ENCODE measurements at regions not wholly inside any gene's neighbourhood (a gene's known extent, or its start where the extent isn't known, plus 50 kb on each side); places are given as distances from the start of the nearest gene placed in this dataset.

DNA sequence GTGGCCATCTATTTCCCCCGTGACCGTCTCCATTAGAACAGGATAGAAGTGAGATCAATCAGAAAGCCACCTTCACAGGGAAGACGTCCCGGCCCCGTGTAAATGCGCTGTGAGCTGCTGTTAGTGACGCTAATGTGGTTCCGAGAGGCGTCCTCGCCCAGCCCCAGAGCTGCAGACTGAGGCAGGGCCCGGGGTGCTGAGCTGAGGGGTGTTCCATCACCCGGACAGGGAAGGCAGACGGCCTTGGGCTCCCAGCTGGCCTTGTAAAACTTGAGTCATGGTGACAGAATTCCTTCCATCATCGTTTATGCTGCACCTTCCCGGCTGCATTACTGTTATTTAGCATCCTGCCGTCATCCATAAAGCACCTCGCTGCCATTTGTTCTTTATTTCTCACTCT is 195.3 kb upstream of the CTBP2 start:
- Mint-ChIP-seq H3K4me3 (no peak overlapping the region), H3K9me3 (peaks cover 2% of the 10 kb centered on the region in 2 donors), H3K27me3 (ENCODE audit: low read depth) (no peaks in the 10 kb centered on the region), H3K36me3 (ENCODE audit: insufficient read depth in 2 of 2) (no peaks in the 10 kb centered on the region), H3K27ac (no peak overlapping the region), H3K4me1 (ENCODE audit: low read depth) (no peaks in the 10 kb centered on the region)
- ATAC-seq (replicated peaks in 1 of 2) (no peak), DNase-seq (no peak)

DNA sequence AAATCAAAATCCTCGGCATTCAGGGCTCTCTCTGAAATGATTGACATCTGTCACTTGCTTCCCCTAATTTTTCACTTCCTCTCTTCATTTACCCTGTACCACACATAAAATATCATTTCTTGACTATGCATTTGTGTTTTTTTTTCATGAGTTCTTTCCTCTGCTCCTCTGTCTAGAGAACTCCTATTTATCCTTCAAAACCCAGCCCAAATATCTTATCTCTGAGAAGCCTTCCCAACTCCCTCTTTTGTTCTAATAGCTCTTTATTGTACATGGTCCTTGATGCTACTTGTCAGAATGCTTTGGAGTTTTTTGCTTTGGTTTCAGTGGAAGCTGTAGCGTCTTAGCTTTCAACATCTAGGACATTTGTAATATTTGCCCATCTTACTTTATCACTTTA is 190.2 kb upstream of the CTBP2 start:
- H3K4me3 Mint-ChIP-seq, result no peak overlapping the region
- H3K27ac Mint-ChIP-seq, result no peak overlapping the region
- no peak for DNase-seq
- no peaks in the 10 kb centered on the region for H3K4me1 Mint-ChIP-seq (ENCODE audit: low read depth)
- H3K36me3 Mint-ChIP-seq (ENCODE audit: insufficient read depth in 2 of 2), result no peaks in the 10 kb centered on the region
- no peak for ATAC-seq (replicated peaks in 1 of 2)
- peaks cover 0 to 2% of the 10 kb centered on the region in 2 donors for H3K9me3 Mint-ChIP-seq
- H3K27me3 Mint-ChIP-seq (ENCODE audit: low read depth), result no peaks in the 10 kb centered on the region

DNA sequence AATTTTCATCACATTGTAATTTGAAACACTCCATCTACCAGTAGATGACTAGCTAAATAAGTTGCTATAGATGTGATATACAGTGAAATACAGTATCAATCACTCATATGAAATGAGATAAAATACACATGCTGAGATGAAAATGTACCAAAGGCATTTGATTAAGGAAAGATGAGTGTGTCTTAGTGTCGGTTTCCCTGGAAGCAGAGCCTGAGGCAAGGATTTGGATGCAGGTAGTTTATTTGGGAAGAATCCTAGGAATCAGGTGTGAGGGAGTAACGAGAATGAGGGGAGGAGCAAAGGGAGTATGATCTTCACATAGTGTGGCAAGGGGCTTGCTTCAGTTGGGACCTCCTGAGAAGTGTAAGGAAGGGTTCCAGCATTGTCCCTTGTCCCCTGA is 188.2 kb upstream of the CTBP2 start:
- no peaks in the 10 kb centered on the region for H3K36me3 Mint-ChIP-seq (ENCODE audit: insufficient read depth in 2 of 2)
- DNase-seq (no peak), ATAC-seq (replicated peaks in 1 of 2) (no peak)
- H3K27me3 Mint-ChIP-seq (ENCODE audit: low read depth), result peaks cover 11% of the 10 kb centered on the region
- no peak overlapping the region for H3K27ac Mint-ChIP-seq
- H3K9me3 Mint-ChIP-seq, result no peaks in the 10 kb centered on the region
- no peak overlapping the region for H3K4me3 Mint-ChIP-seq
- no peaks in the 10 kb centered on the region for H3K4me1 Mint-ChIP-seq (ENCODE audit: low read depth)

DNA sequence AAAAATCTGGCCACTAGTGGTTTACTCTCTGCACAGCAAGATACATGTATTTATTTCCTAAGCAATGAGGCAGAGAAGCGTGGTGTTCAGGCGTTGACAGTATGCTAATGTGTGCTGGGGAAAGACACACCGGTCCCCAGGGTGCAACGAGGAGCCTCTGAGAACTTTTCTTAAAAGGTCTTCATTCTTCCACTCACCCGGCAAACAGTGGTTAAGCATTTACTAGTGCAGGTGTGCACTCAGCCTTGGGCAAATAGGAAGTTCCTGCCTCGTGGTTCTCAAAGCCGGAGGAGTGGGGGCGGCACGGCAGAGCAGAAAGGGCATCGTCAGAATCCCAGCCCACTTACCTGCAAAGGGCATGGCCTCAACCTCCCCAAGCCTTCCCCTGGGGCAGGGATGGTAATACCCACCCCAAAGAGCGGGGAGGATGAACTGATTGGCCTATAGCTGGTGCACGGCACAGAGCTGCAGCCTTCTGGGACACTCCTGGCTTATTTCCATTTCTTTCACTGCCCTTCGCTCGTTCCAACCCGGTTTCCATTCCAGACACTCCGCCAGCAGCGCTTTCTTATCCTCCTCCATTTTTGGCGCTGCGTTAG is 184.3 kb upstream of the CTBP2 start:
- no peaks in the 10 kb centered on the region for H3K4me1 Mint-ChIP-seq (ENCODE audit: low read depth)
- H3K27ac Mint-ChIP-seq, result no peak overlapping the region
- H3K27me3 Mint-ChIP-seq (ENCODE audit: low read depth), result peaks cover 11% of the 10 kb centered on the region
- H3K36me3 Mint-ChIP-seq (ENCODE audit: insufficient read depth in 2 of 2), result no peaks in the 10 kb centered on the region
- H3K4me3 Mint-ChIP-seq, result no peak overlapping the region
- ATAC-seq (replicated peaks in 1 of 2), result no peak
- no peak for DNase-seq
- H3K9me3 Mint-ChIP-seq, result no peaks in the 10 kb centered on the region

DNA sequence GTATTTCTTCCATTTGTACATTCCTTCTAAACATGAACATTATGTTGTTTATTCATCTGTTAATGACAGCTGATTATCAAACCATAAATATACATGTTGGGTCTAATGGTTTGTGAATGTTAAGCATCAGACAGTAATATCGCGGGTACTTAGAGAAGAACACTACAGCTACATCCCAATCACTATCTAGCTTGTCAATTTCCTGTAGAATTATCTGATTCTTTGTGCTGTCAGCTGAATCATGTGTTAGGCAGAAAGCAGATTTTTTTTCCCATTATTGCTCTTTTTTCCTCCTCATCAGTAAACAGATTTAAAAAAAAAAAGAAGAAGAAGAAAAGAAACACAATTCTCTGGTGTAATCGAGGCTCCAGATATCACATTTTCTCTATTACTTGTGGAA is 183.6 kb upstream of the CTBP2 start:
- no peak for DNase-seq
- Mint-ChIP-seq H3K27me3 (ENCODE audit: low read depth) (peaks cover 11% of the 10 kb centered on the region), H3K4me1 (ENCODE audit: low read depth) (no peaks in the 10 kb centered on the region), H3K4me3 (no peak overlapping the region), H3K9me3 (peaks cover 0 to 2% of the 10 kb centered on the region in 2 donors), H3K36me3 (ENCODE audit: insufficient read depth in 2 of 2) (no peaks in the 10 kb centered on the region), H3K27ac (no peak overlapping the region)
- ATAC-seq (replicated peaks in 1 of 2), result no peak

DNA sequence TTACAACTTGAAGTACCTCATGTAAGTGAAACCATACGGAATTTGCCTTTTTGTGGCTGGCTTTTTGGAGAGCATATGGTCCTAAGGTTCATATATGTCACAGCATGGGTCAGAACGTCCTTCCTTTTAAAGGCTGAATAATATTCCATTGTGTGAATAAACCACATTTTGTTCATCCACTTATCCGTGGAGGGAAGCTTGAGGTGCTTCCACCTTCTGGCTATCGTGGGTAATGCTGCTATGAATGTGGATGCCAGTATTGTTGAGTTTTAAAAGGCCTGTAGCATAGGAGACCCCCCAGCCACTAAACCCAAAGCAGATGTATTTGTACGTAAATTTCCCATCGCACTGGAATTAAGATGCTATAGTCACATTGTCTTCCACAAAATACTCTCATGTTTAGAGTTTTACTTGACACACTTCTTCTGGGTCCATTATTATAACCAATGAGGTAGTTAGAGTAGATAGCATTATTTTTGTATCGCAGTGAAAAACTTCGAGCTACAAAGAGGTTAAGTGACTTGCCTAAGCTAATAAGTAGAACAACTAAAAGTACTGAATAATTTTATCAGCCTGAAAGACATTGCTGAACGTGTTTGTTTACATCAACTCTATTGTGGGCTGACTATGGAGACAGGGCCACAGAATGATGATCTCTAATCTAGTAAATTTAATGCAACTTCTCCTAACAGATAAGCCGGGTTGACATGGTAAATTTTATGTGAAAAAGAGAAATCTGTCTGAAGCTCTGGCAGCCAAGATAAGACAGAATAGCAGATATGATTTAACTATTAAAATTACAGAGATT is 183.0 kb upstream of the CTBP2 start:
- Mint-ChIP-seq H3K27ac (no peak overlapping the region), H3K4me3 (no peak overlapping the region), H3K27me3 (ENCODE audit: low read depth) (peaks cover 11% of the 10 kb centered on the region), H3K36me3 (ENCODE audit: insufficient read depth in 2 of 2) (no peaks in the 10 kb centered on the region), H3K9me3 (peaks cover 0 to 2% of the 10 kb centered on the region in 2 donors), H3K4me1 (ENCODE audit: low read depth) (no peaks in the 10 kb centered on the region)
- DNase-seq (no peak), ATAC-seq (replicated peaks in 1 of 2) (no peak)

DNA sequence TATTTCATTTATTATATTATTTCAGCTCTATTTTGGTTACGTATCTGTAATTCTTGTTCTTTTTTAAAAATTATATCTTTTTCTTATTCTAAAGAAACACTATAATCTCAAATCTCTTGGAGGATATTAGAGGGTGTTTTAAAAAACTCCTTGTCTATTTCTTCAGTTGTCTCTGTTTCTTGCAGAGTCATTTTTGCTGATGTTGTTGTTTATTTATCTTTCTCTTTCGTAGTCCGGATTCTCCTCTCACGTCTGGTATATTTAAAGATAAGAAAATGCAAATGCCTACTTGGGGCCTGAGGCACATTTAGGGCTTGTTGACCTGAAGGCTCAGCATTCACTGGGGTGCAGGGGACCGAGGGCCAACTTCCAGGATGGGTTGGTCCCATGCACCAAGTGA is 181.2 kb upstream of the CTBP2 start:
- Mint-ChIP-seq H3K9me3 (peaks cover 3 to 4% of the 10 kb centered on the region in 2 donors), H3K27ac (no peak overlapping the region), H3K36me3 (ENCODE audit: insufficient read depth in 2 of 2) (no peaks in the 10 kb centered on the region), H3K27me3 (ENCODE audit: low read depth) (peaks cover 11% of the 10 kb centered on the region), H3K4me3 (no peak overlapping the region), H3K4me1 (ENCODE audit: low read depth) (no peaks in the 10 kb centered on the region)
- ATAC-seq (replicated peaks in 1 of 2) (no peak), DNase-seq (no peak)

DNA sequence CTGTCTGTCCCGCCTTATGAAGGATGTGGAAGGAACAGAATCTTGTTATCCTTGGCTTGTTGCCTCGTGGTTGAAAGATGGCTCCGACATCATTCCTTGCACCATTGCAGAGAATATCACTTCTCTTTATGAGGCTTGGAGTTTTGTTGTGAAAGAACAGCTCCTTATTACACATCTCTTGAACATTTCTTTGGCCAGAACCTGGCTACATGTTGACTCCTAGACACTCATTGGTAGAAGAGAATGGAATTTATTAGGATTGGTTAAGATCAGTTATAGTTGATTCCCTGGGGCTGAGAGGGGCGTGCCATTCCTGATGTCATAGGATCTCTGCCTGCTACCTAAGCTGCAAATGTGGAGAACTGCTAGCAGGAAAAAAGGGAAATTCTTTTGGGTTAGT is 180.5 kb upstream of the CTBP2 start:
- H3K27ac Mint-ChIP-seq, result no peak overlapping the region
- peaks cover 5% of the 10 kb centered on the region in 2 donors for H3K9me3 Mint-ChIP-seq
- H3K36me3 Mint-ChIP-seq (ENCODE audit: insufficient read depth in 2 of 2), result no peaks in the 10 kb centered on the region
- H3K4me3 Mint-ChIP-seq, result no peak overlapping the region
- peaks cover 11% of the 10 kb centered on the region for H3K27me3 Mint-ChIP-seq (ENCODE audit: low read depth)
- no peak for DNase-seq
- no peak for ATAC-seq (replicated peaks in 1 of 2)
- no peaks in the 10 kb centered on the region for H3K4me1 Mint-ChIP-seq (ENCODE audit: low read depth)

DNA sequence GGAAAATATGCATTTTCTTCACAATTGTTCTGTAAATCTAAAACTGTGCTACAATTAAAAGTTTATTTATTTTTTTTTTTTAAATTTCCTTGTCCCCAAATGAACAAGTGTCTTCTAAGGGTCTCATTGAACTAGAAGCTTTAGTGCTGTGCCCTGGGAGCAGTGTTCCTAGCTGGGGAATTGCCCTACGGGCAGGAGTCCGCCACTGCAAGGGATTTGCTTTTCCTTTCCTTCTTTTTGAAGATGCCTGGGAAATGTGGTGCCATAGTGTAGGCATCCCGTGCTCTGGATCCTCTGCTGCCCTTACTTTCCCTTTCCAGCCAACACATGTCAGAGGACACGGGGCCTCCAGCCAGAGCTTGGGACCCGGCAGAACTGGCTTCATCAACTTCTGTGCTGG is 177.1 kb upstream of the CTBP2 start:
- no peak overlapping the region for H3K4me3 Mint-ChIP-seq
- no peaks in the 10 kb centered on the region for H3K4me1 Mint-ChIP-seq (ENCODE audit: low read depth)
- no peaks in the 10 kb centered on the region for H3K27me3 Mint-ChIP-seq (ENCODE audit: low read depth)
- no peak for DNase-seq
- ATAC-seq (replicated peaks in 1 of 2), result no peak
- H3K9me3 Mint-ChIP-seq, result peaks cover 6% of the 10 kb centered on the region in 2 donors
- H3K36me3 Mint-ChIP-seq (ENCODE audit: insufficient read depth in 2 of 2), result no peaks in the 10 kb centered on the region
- no peak overlapping the region for H3K27ac Mint-ChIP-seq

DNA sequence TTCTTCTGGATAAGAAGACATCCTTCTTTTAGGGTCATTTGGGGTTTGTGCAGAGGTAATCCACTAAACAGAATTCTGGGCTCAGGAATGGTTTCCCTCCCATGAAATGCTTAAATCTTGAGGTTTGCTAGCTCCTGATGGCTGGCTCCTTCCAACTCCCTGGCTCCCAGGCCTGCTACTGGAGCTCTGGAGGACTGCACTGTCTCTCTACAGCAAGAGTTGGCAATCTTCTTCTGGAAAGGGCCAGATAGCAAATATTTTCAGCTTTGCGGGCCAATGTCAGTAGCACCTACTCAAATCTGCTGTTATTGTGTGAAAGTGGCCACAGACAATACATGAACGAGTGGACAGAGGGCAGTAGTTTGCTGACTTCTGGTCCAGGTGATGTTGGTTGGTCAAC is 174.2 kb upstream of the CTBP2 start:
- DNase-seq (no peak), ATAC-seq (replicated peaks in 1 of 2) (no peak)
- H3K4me3 Mint-ChIP-seq, result no peak overlapping the region
- no peaks in the 10 kb centered on the region for H3K36me3 Mint-ChIP-seq (ENCODE audit: insufficient read depth in 2 of 2)
- H3K4me1 Mint-ChIP-seq (ENCODE audit: low read depth), result no peaks in the 10 kb centered on the region
- H3K27me3 Mint-ChIP-seq (ENCODE audit: low read depth), result no peaks in the 10 kb centered on the region
- H3K27ac Mint-ChIP-seq, result no peak overlapping the region
- peaks cover 6% of the 10 kb centered on the region in 2 donors for H3K9me3 Mint-ChIP-seq

DNA sequence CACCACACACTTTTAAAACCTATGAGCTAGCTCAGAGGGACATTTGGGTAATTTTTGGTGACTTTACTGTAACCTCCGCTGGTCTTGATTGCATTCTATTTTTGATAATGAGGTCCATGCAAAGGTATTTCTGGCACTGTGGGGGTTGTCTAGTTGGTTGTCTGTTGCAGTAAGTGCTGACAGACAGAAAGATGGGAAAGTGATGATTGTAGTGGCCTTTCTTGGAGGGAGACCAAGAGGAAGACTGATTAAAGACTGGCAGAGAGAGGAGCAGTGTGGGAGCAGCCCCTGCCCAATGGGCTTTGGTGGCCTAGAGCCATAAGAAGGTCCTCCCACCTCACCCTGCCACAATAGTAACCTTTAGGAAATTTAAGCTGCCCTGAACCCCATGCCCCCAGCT is 173.4 kb upstream of the CTBP2 start:
- no peaks in the 10 kb centered on the region for H3K36me3 Mint-ChIP-seq (ENCODE audit: insufficient read depth in 2 of 2)
- peaks cover 4 to 6% of the 10 kb centered on the region in 2 donors for H3K9me3 Mint-ChIP-seq
- no peak overlapping the region for H3K27ac Mint-ChIP-seq
- ATAC-seq (replicated peaks in 1 of 2) (no peak), DNase-seq (no peak)
- no peaks in the 10 kb centered on the region for H3K27me3 Mint-ChIP-seq (ENCODE audit: low read depth)
- H3K4me3 Mint-ChIP-seq, result no peak overlapping the region
- H3K4me1 Mint-ChIP-seq (ENCODE audit: low read depth), result no peaks in the 10 kb centered on the region

DNA sequence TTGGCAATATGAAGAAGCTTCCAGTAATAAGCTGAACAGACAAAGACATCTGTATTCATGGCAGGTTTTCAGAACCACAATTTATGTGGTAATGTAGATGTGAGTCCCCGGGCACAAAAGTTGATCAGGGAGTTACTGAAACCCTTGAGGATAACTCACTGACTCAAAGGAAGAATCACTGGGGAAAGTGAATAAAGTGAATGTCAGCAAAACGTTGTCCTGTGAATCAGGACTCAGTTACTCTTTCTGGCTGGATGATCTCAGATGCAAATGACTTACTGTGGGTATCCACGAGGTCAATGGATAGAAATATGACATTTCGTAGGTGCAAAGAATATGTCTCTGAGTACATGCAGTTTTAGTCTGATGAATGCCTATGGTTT is 172.8 kb upstream of the CTBP2 start:
- no peak for DNase-seq
- H3K4me1 Mint-ChIP-seq (ENCODE audit: low read depth), result no peaks in the 10 kb centered on the region

DNA sequence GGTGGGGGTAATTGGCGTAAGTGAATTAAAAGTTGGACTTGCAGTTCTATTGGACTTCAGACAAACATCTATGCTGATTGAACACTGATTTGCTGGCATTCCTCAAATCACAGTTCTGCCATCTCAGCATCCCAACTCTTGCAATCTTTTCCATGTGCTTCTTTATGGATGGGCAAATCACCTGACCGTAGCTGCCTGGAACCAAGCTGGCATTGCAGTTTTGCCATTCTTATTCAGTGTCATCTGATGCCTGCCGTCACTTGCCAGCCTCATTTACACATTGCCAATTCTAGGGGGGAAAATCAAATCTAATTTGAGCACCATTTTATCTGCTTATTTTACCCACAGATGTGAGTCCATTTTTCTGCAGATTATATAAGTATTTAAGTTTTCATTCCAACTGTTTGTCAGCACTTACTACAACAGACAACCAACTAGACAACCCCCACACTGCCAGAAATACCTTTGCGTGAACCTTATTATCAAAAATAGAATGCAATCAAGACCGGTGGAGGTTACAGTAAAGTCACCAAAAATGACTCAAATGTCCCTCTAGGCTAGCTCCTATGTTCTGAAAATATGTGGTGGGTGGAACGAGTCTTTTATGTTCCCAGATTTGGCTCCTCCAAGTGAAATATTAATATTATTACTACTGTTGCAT is 172.3 kb upstream of the CTBP2 start:
- H3K9me3 Mint-ChIP-seq, result peaks cover 6% of the 10 kb centered on the region in 2 donors
- DNase-seq (no peak), ATAC-seq (replicated peaks in 1 of 2) (no peak)
- H3K27ac Mint-ChIP-seq, result no peak overlapping the region
- no peak overlapping the region for H3K4me3 Mint-ChIP-seq
- no peaks in the 10 kb centered on the region for H3K27me3 Mint-ChIP-seq (ENCODE audit: low read depth)
- no peaks in the 10 kb centered on the region for H3K4me1 Mint-ChIP-seq (ENCODE audit: low read depth)
- H3K36me3 Mint-ChIP-seq (ENCODE audit: insufficient read depth in 2 of 2), result no peaks in the 10 kb centered on the region

More for the DNA sequence above, 172.8 kb upstream of the CTBP2 start:
- Mint-ChIP-seq H3K36me3 (ENCODE audit: insufficient read depth in 2 of 2) (no peaks in the 10 kb centered on the region), H3K4me3 (no peak overlapping the region), H3K27ac (no peak overlapping the region), H3K9me3 (peaks cover 6% of the 10 kb centered on the region in 2 donors), H3K27me3 (ENCODE audit: low read depth) (no peaks in the 10 kb centered on the region)
- no peak for ATAC-seq (replicated peaks in 1 of 2)
